ENCODE measurements at regions not wholly inside any gene's neighbourhood (a gene's known extent, or its start where the extent isn't known, plus 50 kb on each side); places are given as distances from the start of the nearest gene placed in this dataset.
"Not testable (repeated sequence)": the region's sequence is repeated elsewhere in the genome, so short reads cannot be mapped to it uniquely, and the experiment has no call there.

- DNase-seq, result no peak
- TF ChIP-seq POLR2A (IDR thresholded peaks at IDR 0.05; ENCODE audit: low read length) (no peak), GATA1 (IDR thresholded peaks at IDR 0.05; ENCODE audit: low read depth, low read length) (no peak)
These were observed 296.0 kb upstream of the KYNU start for GRCh38 chr2:142581491-142581890.

- DNase-seq, result no peak
- no peak for TF ChIP-seq GATA1 (IDR thresholded peaks at IDR 0.05; ENCODE audit: low read depth, low read length)
- TF ChIP-seq POLR2A (IDR thresholded peaks at IDR 0.05; ENCODE audit: low read length), result no peak
These were observed 296.8 kb upstream of the KYNU start for GRCh38 chr2:142580691-142581090.

GRCh38 chr2:142575561-142575960, 301.9 kb upstream of the KYNU start:
- TF ChIP-seq GATA1 (IDR thresholded peaks at IDR 0.05; ENCODE audit: low read depth, low read length), result no peak
- TF ChIP-seq POLR2A (IDR thresholded peaks at IDR 0.05; ENCODE audit: low read length), result no peak
- no peak for DNase-seq

- no peak for DNase-seq
- no peak for TF ChIP-seq POLR2A (IDR thresholded peaks at IDR 0.05; ENCODE audit: low read length)
- TF ChIP-seq GATA1 (IDR thresholded peaks at IDR 0.05; ENCODE audit: low read depth, low read length), result no peak
These were observed 303.1 kb upstream of the KYNU start for GRCh38 chr2:142574388-142574787.

- no peak for DNase-seq
- TF ChIP-seq POLR2A (IDR thresholded peaks at IDR 0.05; ENCODE audit: low read length) (no peak), GATA1 (IDR thresholded peaks at IDR 0.05; ENCODE audit: low read depth, low read length) (no peak)
These were observed 304.9 kb upstream of the KYNU start for GRCh38 chr2:142572346-142573132.

- no peak for TF ChIP-seq GATA1 (IDR thresholded peaks at IDR 0.05; ENCODE audit: low read depth, low read length)
- TF ChIP-seq POLR2A (IDR thresholded peaks at IDR 0.05; ENCODE audit: low read length), result no peak
- DNase-seq, result no peak
These were observed 305.5 kb upstream of the KYNU start for GRCh38 chr2:142571934-142572333.

GRCh38 chr2:142562900-142563299, 314.6 kb upstream of the KYNU start:
- no peak for TF ChIP-seq POLR2A (IDR thresholded peaks at IDR 0.05; ENCODE audit: low read length)
- DNase-seq, result no peak

- DNase-seq, result no peak
- TF ChIP-seq GATA1 (IDR thresholded peaks at IDR 0.05; ENCODE audit: low read depth, low read length), result no peak
- no peak for TF ChIP-seq POLR2A (IDR thresholded peaks at IDR 0.05; ENCODE audit: low read length)
These were observed 315.8 kb upstream of the KYNU start for GRCh38 chr2:142561656-142562055.

- DNase-seq, result no peak
- TF ChIP-seq POLR2A (IDR thresholded peaks at IDR 0.05; ENCODE audit: low read length), result no peak
- TF ChIP-seq GATA1 (IDR thresholded peaks at IDR 0.05; ENCODE audit: low read depth, low read length), result no peak
These were observed 320.1 kb upstream of the KYNU start for GRCh38 chr2:142557391-142557790.

GRCh38 chr2:142545999-142546398, 331.5 kb upstream of the KYNU start:
- DNase-seq, result not testable (repeated sequence)

- TF ChIP-seq GATA1 (IDR thresholded peaks at IDR 0.05; ENCODE audit: low read depth, low read length), result no peak
- no peak for TF ChIP-seq POLR2A (IDR thresholded peaks at IDR 0.05; ENCODE audit: low read length)
- DNase-seq, result no peak
These were observed 332.4 kb upstream of the KYNU start for GRCh38 chr2:142545036-142545435.

- DNase-seq, result no peak
- TF ChIP-seq POLR2A (IDR thresholded peaks at IDR 0.05; ENCODE audit: low read length) (no peak), GATA1 (IDR thresholded peaks at IDR 0.05; ENCODE audit: low read depth, low read length) (no peak)
These were observed 333.3 kb upstream of the KYNU start for GRCh38 chr2:142544173-142544572.

GRCh38 chr2:142542431-142542910, 335.0 kb upstream of the KYNU start:
- no peak for DNase-seq
- no peak for TF ChIP-seq POLR2A (IDR thresholded peaks at IDR 0.05; ENCODE audit: low read length)
- no peak for TF ChIP-seq GATA1 (IDR thresholded peaks at IDR 0.05; ENCODE audit: low read depth, low read length)

GRCh38 chr2:142536966-142537365, 340.5 kb upstream of the KYNU start:
- no peak for DNase-seq
- TF ChIP-seq POLR2A (IDR thresholded peaks at IDR 0.05; ENCODE audit: low read length) (no peak), GATA1 (IDR thresholded peaks at IDR 0.05; ENCODE audit: low read depth, low read length) (no peak)

GRCh38 chr2:142536492-142536891, 341.0 kb upstream of the KYNU start:
- no peak for DNase-seq
- TF ChIP-seq POLR2A (IDR thresholded peaks at IDR 0.05; ENCODE audit: low read length), result no peak
- no peak for TF ChIP-seq GATA1 (IDR thresholded peaks at IDR 0.05; ENCODE audit: low read depth, low read length)
